Renal cortex interstitium (tissue), 11 donors: ENCODE measurements at regions not wholly inside any gene's neighbourhood (a gene's known extent, or its start where the extent isn't known, plus 50 kb on each side); places are given as distances from the start of the nearest gene placed in this dataset.
"Not testable (repeated sequence)": the region's sequence is repeated elsewhere in the genome, so short reads cannot be mapped to it uniquely, and the experiment has no call there.

Experiments
- DNase-seq, 11 donors: peaks; one replicate each; pipeline ENCODE4 v3.0.0-alpha.2; 2013; ENCODE audit warnings: low read depth in 9 of 11, low spot score in 4 of 11; ENCODE audit errors: extremely low read depth in 1 of 11

- no peak for DNase-seq
These were observed 189.2 kb upstream of the NR4A3 start for GRCh38 chr9:99632349-99633038.

- no peak for DNase-seq
These were observed 188.4 kb upstream of the NR4A3 start for GRCh38 chr9:99633265-99633664.

- no peak for DNase-seq
These were observed 187.5 kb upstream of the NR4A3 start for GRCh38 chr9:99634186-99634585.

DNA sequence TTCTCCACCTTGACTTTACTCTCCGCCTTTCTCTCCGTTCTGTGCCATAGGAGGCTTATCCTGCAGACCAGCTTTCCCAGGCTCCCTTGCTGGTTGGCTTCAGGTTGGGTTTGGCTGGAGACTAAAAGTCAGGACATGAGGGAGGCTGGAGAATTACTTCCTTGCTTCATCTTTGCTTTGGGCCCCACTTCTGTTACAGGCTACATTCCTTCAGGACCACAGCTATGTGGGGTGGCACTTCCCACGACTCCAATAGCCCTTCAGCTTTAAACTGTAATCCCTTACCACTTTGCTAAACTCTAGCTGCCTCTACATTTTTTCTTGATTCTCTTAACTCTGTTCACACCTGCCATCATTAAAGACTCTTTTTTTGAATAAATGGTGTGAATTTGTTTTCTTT lies 186.7 kb upstream of the NR4A3 start:
- no peak for DNase-seq

- DNase-seq, result no peak
These were observed 184.0 kb upstream of the NR4A3 start for GRCh38 chr9:99637641-99638040.

GRCh38 chr9:99638971-99639370 lies 182.7 kb upstream of the NR4A3 start:
- DNase-seq, result no peak

DNA sequence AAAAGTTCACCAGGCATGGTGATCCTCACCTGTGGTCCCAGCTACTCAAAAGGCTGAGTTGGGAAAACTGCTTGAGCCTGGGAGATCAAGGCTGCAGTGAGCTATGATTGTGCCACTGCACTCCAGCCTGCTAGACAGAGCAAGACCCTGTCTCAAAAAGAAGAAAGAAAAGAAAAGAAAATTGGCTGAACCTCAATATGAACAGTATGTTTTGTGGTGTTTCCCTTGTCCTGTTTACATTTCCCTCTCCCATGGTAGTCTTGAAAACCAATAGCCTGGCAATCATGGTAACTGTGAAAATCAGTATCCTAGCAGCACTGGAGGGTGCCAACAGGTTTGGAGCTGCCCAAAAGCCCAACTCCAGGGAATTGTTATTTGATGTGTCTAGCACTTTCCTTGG lies 174.1 kb upstream of the NR4A3 start:
- DNase-seq, result no peak

DNA sequence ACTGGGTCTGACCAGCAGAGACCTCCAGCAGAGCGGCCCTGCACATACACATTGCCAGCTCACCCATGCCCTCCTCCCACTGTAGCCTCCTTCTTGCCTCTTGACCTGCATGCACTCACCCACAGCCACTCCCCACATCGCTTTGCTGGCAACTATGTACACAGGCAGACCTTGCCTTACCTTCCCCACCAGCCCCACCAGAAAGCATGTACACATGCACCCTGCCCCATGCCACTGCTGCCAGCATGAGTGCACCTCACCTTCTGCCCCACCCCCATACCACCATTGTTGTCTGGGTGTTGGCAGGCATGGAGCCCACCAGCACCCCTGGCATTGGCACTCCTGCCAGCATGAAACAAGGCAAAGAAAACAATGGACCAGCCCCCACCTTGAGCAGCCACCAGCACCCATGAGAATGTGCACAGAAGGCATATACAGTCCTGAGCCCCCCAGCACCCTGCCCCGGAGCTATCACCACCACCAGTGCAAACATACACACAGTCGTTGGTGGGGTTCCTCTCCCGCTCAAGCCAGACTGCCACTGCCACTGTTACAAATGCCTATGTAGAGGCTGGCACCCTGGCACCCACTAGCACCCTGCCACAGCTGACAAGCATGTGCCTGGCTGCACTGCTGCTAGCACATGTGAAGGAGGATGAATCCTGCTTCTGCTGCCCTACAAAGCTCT lies 171.4 kb upstream of the NR4A3 start:
- DNase-seq, result no peak

- peak in 1 of 11 donors; percentile 7 for DNase-seq
These were observed 161.5 kb upstream of the NR4A3 start for GRCh38 chr9:99660191-99660636.

GRCh38 chr9:99663297-99663696 lies 158.4 kb upstream of the NR4A3 start:
- no peak for DNase-seq

DNA sequence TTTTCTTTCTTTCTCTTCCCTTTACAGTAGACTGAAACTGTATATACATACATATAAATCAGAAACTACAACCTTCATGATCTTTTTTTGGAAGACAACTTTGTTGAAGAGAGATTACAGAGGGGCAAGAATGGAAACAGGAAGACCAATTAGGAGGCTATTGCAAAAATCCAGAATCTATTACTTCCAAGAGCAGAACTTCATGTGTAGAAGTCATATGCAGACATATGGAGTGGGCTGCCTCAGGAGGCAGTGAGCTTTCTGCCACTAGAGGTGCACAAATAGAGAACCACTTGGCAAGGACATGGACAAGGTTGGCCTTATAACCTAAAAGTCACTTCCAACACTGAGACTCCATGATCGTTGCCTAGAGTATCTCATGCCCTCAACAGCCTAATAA lies 157.8 kb upstream of the NR4A3 start:
- DNase-seq, result no peak

DNA sequence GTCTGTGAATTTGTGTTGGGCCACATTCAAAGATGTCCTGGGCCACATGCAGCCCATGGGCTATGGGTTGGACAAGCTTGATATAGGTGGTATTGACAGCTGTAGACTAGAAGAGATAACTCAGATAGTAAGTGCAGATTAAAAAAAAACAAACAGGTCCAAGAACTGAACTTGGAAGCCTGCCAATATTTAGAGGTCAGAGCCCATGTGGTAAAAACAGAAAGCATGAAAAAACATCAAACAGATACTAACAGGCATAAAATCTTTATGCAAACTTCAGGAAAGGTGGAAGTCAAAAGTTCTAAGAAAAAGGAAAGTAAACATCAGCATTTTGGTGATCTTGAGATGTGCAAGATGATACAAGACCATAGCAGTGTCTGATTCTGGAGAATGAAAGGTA lies 155.1 kb upstream of the NR4A3 start:
- peak in 1 of 11 donors; percentile 9 for DNase-seq

- DNase-seq, result not testable (repeated sequence)
These were observed 150.8 kb upstream of the NR4A3 start for GRCh38 chr9:99670886-99671285.

DNA sequence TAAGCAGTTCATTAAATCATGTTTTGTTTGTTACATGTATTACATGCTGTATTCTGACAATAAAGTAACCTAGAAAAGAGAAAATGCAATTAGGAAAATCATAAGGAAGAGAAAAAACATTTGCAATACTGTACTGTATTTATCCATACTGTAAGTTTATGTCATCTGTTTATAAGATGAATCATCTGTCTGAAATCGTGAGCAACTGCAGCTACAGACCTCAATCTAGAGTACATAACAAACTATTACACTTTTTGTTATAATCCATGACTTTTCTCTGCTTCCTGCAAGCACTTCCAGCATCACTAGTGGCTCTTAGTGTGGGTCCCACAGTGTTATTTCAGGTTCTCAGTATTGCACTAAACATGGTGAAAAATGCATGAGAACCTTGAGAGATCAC lies 144.4 kb upstream of the NR4A3 start:
- DNase-seq, result no peak

DNA sequence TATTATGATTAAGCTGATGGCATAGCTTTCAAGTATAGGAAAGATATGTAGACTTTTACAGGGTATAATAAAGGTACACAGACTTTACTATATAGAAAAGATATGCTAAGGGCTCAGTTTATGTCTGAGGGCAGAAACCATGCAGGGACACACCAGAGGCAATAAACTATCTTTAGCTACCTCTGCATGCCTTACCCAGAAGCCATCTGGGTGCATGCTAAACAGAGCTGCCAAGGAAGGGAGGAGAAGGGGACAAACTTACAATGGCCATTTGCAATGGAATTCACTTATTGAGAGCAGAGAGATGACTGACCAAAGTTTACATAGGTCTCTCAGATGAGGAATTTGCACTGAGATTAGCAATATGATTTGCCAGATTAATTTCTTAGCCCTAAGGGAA lies 143.1 kb upstream of the NR4A3 start:
- DNase-seq, result no peak

- no peak for DNase-seq
These were observed 141.5 kb upstream of the NR4A3 start for GRCh38 chr9:99680191-99680590.

GRCh38 chr9:99681113-99681512 lies 140.6 kb upstream of the NR4A3 start:
- no peak for DNase-seq

GRCh38 chr9:99682378-99682777 lies 139.3 kb upstream of the NR4A3 start:
- no peak for DNase-seq

GRCh38 chr9:99682870-99683269 lies 138.8 kb upstream of the NR4A3 start:
- DNase-seq, result no peak

DNA sequence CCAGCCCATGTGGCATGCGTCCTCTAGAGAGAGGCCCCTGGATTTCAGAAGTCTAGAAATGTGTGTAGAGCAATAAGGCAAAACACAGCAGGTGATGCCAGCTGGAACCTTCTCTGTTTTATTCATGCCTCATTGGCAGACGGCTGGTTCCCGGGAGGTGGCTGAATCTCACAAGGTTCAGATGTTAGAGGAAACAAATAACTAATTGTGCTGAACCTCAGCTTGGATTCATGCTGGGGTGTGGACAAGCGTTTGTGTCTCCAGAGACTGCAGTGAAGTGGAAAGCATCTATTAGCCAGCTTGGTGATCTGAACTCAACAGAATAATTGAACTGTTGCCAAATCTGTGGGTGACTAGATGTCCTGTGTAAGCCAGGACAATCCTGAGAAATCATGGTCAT lies 131.1 kb upstream of the NR4A3 start:
- no peak for DNase-seq

- no peak for DNase-seq
These were observed 127.8 kb upstream of the NR4A3 start for GRCh38 chr9:99693888-99694287.
